Ovary (tissue), 3 donors: ENCODE measurements at regions not wholly inside any gene's neighbourhood (a gene's known extent, or its start where the extent isn't known, plus 50 kb on each side); places are given as distances from the start of the nearest gene placed in this dataset.

Experiments used
- CTCF ChIP-seq, 3 donors: fragments of 450-650 bp in 2 of 3; fragments of 200-600 bp in 1 of 3; IDR thresholded peaks; one replicate each; pipeline versions ENCODE4 v1.5.1 to v1.8.0; 2016 to 2022; ENCODE audit warnings: antibody characterized with exemption in 3 of 3, mild to moderate bottlenecking in 1 of 3
- EP300 ChIP-seq: sonication (generic); formaldehyde crosslinking; IDR thresholded peaks from one replicate; pipeline ENCODE4 v1.6.1; 2017; ENCODE audit warnings: antibody characterized with exemption
- POLR2A ChIP-seq: fragments of 450-650 bp; IDR thresholded peaks from one replicate; pipeline ENCODE4 v1.6.1; 2017; ENCODE audit warnings: antibody characterized with exemption, mild to moderate bottlenecking, moderate library complexity
- donor health status: DM: no; HTN: no; CAD: no.

- TF ChIP-seq POLR2A (no peak), CTCF (IDR thresholded peaks at IDR 0.05) (no peak), EP300 (no peak)
Observed at GRCh38 chr9:118940473-118940872, 428.8 kb downstream of the BRINP1 start.
